ENCODE measurements at regions not wholly inside any gene's neighbourhood (a gene's known extent, or its start where the extent isn't known, plus 50 kb on each side); places are given as distances from the start of the nearest gene placed in this dataset.
"Not testable (repeated sequence)": the region's sequence is repeated elsewhere in the genome, so short reads cannot be mapped to it uniquely, and the experiment has no call there.

DNA sequence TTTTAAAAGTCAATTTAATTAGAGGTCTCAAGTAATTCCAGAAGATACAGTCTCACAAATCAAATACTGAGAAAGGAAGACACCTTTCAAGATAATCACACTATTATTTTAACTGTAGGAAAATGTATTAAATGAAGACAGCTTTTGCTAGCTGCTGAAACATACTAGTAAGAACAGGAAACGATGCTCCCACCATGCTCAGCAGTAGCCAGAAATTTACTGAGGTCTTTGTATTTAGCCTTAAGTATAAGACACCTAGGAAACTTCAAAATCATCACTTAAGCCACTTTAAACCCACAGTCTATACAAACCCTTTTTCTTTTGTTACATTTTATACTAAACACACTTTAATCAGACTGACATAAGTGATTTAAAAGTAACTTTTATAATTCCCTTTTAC lies 72.7 kb upstream of the NPIPB12 start:
- not testable (repeated sequence) for H3K4me1 ChIP-seq (ENCODE audit: control insufficient read depth, insufficient read depth, low read length); DNase-seq (ENCODE audit: low read depth in 4 of 6, low spot score in 6 of 6); H3K9me3 ChIP-seq (ENCODE audit: control insufficient read depth, insufficient read depth, low read length); H3K36me3 ChIP-seq (ENCODE audit: control insufficient read depth, insufficient read depth, low read length); H3K27me3 ChIP-seq (ENCODE audit: control insufficient read depth, insufficient read depth, low read length); H3K4me3 ChIP-seq (ENCODE audit: low read depth, low read length); H3K27ac ChIP-seq (ENCODE audit: low read depth, low read length)
- no CpG with 5 or more reads among the region's 1 CpG for WGBS (ENCODE audit: insufficient coverage)

DNA sequence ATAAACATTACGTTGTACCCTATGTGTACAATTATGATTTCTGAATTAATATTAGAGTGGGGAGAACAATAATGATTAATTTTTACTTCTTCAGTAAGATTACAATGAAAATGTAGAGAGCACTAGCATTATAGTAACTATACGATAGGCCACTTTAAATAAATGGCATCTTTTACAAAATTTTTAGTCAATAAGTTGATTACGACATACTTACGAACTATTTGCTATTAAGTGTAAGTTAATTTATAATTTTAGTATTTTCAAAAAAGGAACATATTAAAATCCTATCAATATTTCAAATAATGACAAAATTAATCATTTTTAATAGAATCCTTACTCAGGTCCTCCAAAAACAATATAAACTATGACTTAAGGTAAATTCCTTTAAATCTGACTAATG lies 75.6 kb upstream of the NPIPB12 start:
- DNase-seq (ENCODE audit: low read depth in 4 of 6, low spot score in 6 of 6); H3K9me3 ChIP-seq (ENCODE audit: control insufficient read depth, insufficient read depth, low read length); H3K4me3 ChIP-seq (ENCODE audit: low read depth, low read length); H3K27ac ChIP-seq (ENCODE audit: low read depth, low read length); H3K27me3 ChIP-seq (ENCODE audit: control insufficient read depth, insufficient read depth, low read length); H3K36me3 ChIP-seq (ENCODE audit: control insufficient read depth, insufficient read depth, low read length); H3K4me1 ChIP-seq (ENCODE audit: control insufficient read depth, insufficient read depth, low read length): not testable (repeated sequence)
- no CpG with 5 or more reads among the region's 4 CpGs for WGBS (ENCODE audit: insufficient coverage)

DNA sequence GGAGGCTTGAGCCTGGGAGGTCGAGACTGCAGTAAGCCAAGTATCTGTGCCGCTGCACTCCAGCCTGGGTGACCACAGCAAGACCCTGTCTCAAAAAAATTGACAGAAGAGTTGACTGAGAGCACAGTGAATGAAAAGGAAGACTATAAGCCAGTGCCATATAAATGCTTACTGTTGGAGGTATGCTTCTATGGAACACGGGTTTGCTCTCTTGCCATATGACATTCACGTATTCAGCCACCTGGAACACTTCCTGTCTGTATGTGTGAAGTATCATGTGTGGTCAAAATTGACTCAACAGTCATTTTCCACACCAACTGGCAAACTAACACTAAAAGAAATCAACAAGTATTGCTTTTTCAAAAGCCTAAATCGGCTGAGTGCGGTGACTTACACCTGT lies 71.1 kb upstream of the SPN start:
- H3K27ac ChIP-seq (ENCODE audit: low read depth, low read length); H3K9me3 ChIP-seq (ENCODE audit: control insufficient read depth, insufficient read depth, low read length); H3K4me1 ChIP-seq (ENCODE audit: control insufficient read depth, insufficient read depth, low read length); H3K36me3 ChIP-seq (ENCODE audit: control insufficient read depth, insufficient read depth, low read length); DNase-seq (ENCODE audit: low read depth in 4 of 6, low spot score in 6 of 6); H3K27me3 ChIP-seq (ENCODE audit: control insufficient read depth, insufficient read depth, low read length); H3K4me3 ChIP-seq (ENCODE audit: low read depth, low read length): not testable (repeated sequence)
- WGBS (ENCODE audit: insufficient coverage) = no CpG with 5 or more reads among the region's 6 CpGs

DNA sequence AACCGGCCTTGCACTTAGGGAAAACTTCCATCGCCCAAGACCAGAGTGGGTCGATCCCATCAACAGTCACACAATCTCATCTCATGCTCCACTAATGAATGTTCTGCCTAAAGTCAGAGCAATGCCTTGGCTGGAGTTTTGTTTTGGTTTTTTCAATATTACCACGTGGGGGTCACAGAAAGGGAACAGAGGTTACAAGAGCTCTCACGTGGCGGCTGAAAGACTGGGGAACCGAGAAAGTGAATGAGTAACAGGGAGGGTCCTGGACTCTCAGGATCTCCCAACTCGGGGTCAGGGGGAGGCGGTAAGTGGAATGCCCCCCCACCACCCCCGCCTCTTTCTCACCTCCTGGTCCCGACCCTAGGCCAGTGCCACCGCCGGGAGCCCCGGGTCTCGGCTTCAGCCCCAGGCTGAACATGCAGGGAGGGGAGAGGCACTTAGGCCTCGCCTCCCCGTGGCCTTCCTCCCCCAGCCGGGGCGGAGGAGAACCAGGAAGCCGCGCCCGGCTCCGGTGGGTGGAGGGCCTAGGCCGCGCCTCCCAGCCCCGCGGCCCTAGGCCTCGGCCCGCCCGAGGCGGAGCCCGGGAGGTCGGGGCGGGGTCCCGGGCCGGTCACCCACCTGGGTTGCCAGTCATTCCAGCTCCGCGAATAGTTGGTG lies 68.7 kb upstream of the SPN start:
- DNase-seq (ENCODE audit: low read depth in 4 of 6, low spot score in 6 of 6) = peak in 1 of 6 donors; percentile 31
- not testable (repeated sequence) for H3K9me3 ChIP-seq (ENCODE audit: control insufficient read depth, insufficient read depth, low read length)
- WGBS (ENCODE audit: insufficient coverage) = no CpG with 5 or more reads among the region's 38 CpGs

DNA sequence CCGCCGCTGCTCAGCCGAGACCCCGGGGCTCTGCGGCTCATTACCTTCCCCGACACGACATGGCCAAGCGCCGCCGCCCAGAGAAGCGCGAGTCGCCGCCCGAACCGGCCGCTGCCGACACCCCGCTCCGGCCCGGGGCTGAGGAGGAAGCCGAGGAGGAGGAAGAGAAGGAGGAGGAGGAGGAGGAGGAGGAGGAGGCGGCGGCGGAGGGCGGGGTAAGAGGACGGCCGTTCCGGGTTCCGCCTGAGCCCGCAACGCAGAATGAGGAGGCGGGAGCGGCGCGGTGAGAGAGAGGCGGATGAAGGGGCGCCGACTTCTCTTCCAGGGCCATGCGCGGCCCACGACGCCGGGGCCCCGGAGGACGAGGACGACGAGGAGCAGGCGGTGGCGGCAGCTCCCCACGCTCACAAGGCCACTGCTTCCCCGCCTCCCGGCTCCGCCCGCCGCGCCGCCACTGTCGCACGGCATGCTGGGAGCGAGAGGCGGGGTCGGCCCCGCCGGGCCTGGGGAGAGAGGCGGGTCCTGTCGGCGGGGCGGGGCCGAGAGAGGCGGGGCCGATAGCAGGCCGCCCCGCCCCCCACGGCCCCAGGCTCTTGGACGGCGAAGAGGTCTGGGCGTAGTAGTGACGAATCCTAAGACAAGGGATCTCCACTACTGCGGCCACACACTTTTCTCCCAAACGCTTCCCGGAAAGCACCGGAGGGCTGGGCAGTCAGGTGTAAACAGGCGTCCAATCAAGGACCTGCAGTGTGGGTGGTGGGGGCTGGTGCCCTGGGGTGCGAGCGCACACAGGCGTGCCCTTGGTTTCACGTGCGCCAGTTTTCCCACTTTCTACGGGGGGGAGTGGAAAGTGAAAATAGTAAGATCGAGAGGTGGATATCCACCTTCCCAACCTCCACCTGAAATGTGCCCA lies 67.9 kb upstream of the SPN start:
- under 1% methylated on average over 72 of the region's 91 CpGs for WGBS (ENCODE audit: insufficient coverage)
- not testable (repeated sequence) for H3K9me3 ChIP-seq (ENCODE audit: control insufficient read depth, insufficient read depth, low read length); H3K4me1 ChIP-seq (ENCODE audit: control insufficient read depth, insufficient read depth, low read length); H3K36me3 ChIP-seq (ENCODE audit: control insufficient read depth, insufficient read depth, low read length); H3K27me3 ChIP-seq (ENCODE audit: control insufficient read depth, insufficient read depth, low read length)
- peak; percentile 57 to 93 (median 71) for DNase-seq (ENCODE audit: low read depth in 4 of 6, low spot score in 6 of 6)
- H3K4me3 ChIP-seq (ENCODE audit: low read depth, low read length) = peak overlapping the region; percentile 63
- peak overlapping the region; percentile 90 for H3K27ac ChIP-seq (ENCODE audit: low read depth, low read length)

More for the DNA sequence above, 68.7 kb upstream of the SPN start:
- H3K27ac ChIP-seq (ENCODE audit: low read depth, low read length) = peak overlapping the region; percentile 90
- peak overlapping the region; percentile 63 for H3K4me3 ChIP-seq (ENCODE audit: low read depth, low read length)
- not testable (repeated sequence) for H3K27me3 ChIP-seq (ENCODE audit: control insufficient read depth, insufficient read depth, low read length); H3K4me1 ChIP-seq (ENCODE audit: control insufficient read depth, insufficient read depth, low read length); H3K36me3 ChIP-seq (ENCODE audit: control insufficient read depth, insufficient read depth, low read length)

DNA sequence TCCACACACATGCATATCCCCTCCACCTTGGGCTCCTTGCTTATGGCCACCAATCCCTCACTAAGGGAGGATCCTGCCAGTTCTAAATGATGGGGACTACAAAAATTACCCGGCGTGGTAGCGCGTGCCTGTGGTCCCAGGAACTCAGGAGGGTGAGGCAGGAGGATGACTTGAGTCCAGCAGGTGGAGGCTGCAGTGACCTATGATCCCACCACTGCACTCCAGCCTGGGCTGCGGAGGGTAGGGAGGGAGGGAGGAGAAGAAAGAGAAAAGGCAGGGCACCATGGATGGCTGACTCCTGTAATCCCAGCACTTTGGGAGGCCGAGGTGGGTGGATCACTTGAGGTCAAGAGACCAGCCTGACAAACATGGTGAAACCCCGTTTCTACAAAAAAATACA lies 66.0 kb upstream of the SPN start:
- WGBS (ENCODE audit: insufficient coverage) = 67% methylated on average over 1 of the region's 7 CpGs
- not testable (repeated sequence) for H3K4me3 ChIP-seq (ENCODE audit: low read depth, low read length); H3K36me3 ChIP-seq (ENCODE audit: control insufficient read depth, insufficient read depth, low read length); H3K9me3 ChIP-seq (ENCODE audit: control insufficient read depth, insufficient read depth, low read length); DNase-seq (ENCODE audit: low read depth in 4 of 6, low spot score in 6 of 6); H3K27ac ChIP-seq (ENCODE audit: low read depth, low read length); H3K4me1 ChIP-seq (ENCODE audit: control insufficient read depth, insufficient read depth, low read length); H3K27me3 ChIP-seq (ENCODE audit: control insufficient read depth, insufficient read depth, low read length)

DNA sequence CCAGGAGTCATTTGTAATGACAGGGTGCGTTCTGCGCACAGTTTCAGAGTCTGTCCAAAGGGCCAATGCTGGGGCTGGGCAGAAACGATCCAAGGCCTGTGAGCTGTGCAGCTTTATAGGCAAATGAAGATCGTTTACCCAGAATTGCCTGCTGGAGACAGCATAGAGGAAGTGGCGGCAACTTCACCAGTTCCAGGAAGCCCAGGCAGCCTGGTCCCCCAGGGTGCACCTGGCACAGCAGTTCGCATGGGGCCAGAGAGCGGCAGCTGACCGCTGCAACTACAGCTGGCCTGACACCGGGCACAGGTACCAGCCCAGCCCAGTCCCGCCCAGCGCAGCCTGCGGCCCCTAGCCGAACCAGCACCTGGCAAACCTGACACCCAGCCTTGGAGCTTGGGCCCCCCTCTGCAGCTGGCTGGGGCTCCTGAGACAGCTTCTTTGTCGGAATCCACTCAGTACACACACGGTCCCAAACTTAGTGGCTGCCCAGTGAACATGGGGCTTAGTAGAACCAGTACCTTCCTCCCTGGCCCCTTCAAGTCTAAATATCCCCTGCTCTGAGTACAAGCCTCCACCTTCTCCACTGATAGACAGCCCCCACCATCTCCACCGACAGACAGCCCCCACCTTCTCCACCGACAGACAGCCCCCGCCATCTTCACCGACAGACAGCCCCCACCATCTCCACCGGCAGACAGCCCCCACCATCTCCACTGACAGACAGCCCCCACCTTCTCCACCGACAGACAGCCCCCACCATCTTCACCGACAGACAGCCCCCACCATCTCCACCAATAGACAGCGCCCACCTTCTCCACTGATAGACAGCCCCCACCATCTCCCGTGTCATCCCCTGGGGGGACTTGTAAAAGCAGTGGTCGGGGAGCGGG lies 62.7 kb upstream of the SPN start:
- not testable (repeated sequence) for DNase-seq (ENCODE audit: low read depth in 4 of 6, low spot score in 6 of 6); H3K27ac ChIP-seq (ENCODE audit: low read depth, low read length); H3K4me3 ChIP-seq (ENCODE audit: low read depth, low read length); H3K36me3 ChIP-seq (ENCODE audit: control insufficient read depth, insufficient read depth, low read length); H3K27me3 ChIP-seq (ENCODE audit: control insufficient read depth, insufficient read depth, low read length); H3K9me3 ChIP-seq (ENCODE audit: control insufficient read depth, insufficient read depth, low read length)
- WGBS (ENCODE audit: insufficient coverage) = 74% methylated on average over 15 of the region's 26 CpGs
- peaks cover 18% of the 10 kb centered on the region for H3K4me1 ChIP-seq (ENCODE audit: control insufficient read depth, insufficient read depth, low read length)

DNA sequence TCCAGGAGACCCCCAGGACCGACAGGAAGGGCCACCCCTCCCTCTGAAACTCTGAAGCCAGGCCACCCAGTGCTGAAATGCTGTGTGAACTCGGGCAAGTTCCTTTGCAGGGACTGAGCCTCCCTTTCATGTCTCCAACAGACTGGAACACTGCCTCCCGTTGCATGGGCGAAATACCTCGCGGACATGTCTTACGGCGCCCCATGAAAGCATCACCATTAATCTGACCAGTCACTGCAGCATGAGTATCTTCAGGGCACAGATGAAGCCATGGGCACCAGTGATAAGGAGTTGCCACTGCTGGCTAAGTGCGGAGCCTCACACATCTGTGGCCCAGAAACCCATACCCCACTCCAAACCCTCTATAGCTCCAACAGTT lies 60.8 kb upstream of the SPN start:
- 49% methylated on average over 4 of the region's 9 CpGs for WGBS (ENCODE audit: insufficient coverage)
- not testable (repeated sequence) for H3K9me3 ChIP-seq (ENCODE audit: control insufficient read depth, insufficient read depth, low read length); H3K4me3 ChIP-seq (ENCODE audit: low read depth, low read length); H3K27ac ChIP-seq (ENCODE audit: low read depth, low read length); H3K27me3 ChIP-seq (ENCODE audit: control insufficient read depth, insufficient read depth, low read length); DNase-seq (ENCODE audit: low read depth in 4 of 6, low spot score in 6 of 6)
- H3K4me1 ChIP-seq (ENCODE audit: control insufficient read depth, insufficient read depth, low read length) = peaks cover 21% of the 10 kb centered on the region
- peaks cover 12% of the 10 kb centered on the region for H3K36me3 ChIP-seq (ENCODE audit: control insufficient read depth, insufficient read depth, low read length)

DNA sequence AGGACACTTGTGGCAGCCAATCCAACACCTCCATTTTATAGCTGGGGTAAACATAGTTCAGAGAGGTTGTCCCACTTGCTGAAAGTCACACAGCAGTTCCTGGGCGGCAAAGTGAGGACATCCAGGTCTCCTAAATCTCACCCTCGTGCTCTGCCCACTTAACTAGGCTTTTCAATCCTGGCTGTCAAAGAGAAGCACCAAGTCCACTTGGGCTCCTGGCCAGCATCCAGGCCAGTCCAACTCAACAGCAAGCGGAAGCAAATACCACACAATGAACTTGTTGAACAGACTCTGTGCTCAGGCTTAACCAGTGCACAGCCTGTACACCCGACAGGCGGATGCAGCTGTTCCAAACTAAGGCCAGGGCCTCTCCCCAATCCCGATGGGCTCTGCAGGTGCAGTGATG lies 60.4 kb upstream of the SPN start:
- H3K4me3 ChIP-seq (ENCODE audit: low read depth, low read length); H3K27ac ChIP-seq (ENCODE audit: low read depth, low read length); DNase-seq (ENCODE audit: low read depth in 4 of 6, low spot score in 6 of 6); H3K9me3 ChIP-seq (ENCODE audit: control insufficient read depth, insufficient read depth, low read length); H3K27me3 ChIP-seq (ENCODE audit: control insufficient read depth, insufficient read depth, low read length): not testable (repeated sequence)
- peaks cover 12% of the 10 kb centered on the region for H3K36me3 ChIP-seq (ENCODE audit: control insufficient read depth, insufficient read depth, low read length)
- peaks cover 21% of the 10 kb centered on the region for H3K4me1 ChIP-seq (ENCODE audit: control insufficient read depth, insufficient read depth, low read length)
- WGBS (ENCODE audit: insufficient coverage) = 90% methylated on average over 2 of the region's 6 CpGs

All from spinal cord (tissue), 9 donors.